GM12891 (cell line): ENCODE measurements at regions not wholly inside any gene's neighbourhood (a gene's known extent, or its start where the extent isn't known, plus 50 kb on each side); places are given as distances from the start of the nearest gene placed in this dataset.

Experiments
- POLR2A ChIP-seq: IDR thresholded peaks from 2 replicates; pipeline ENCODE4 v1.6.1; 2011; ENCODE audit warnings: low read depth, low read length, control low read depth
- POLR2AphosphoS5 ChIP-seq: IDR thresholded peaks from 2 replicates; pipeline ENCODE4 v1.6.1; 2011; ENCODE audit warnings: low read depth, low read length, control low read depth

- TF ChIP-seq POLR2A = no peak
- TF ChIP-seq POLR2AphosphoS5 = no peak
Observed at GRCh38 chr2:138155304-138155703, 191.0 kb downstream of the HNMT start.
